HG02943 (cell line): ENCODE measurements at regions not wholly inside any gene's neighbourhood (a gene's known extent, or its start where the extent isn't known, plus 50 kb on each side); places are given as distances from the start of the nearest gene placed in this dataset.
"Not testable (repeated sequence)": the region's sequence is repeated elsewhere in the genome, so short reads cannot be mapped to it uniquely, and the experiment has no call there.

ENCODE experiments used
- ATAC-seq: cut with Tn5 transposase; IDR thresholded peaks from one replicate; pipeline ENCODE4 v1.9.1; 2021; ENCODE audit warnings: mild to moderate bottlenecking, low read depth, moderate library complexity; ENCODE audit not compliant: unreplicated experiment

- ATAC-seq: no peak
Measured at GRCh38 chr13:22749626-22750025, 431.2 kb upstream of the SGCG start.

- ATAC-seq: no peak
Measured at GRCh38 chr13:22757530-22758120, 423.2 kb upstream of the SGCG start.

GRCh38 chr13:22758245-22758644, 422.5 kb upstream of the SGCG start:
- no peak for ATAC-seq

GRCh38 chr13:22761709-22762108, 419.1 kb upstream of the SGCG start:
- no peak for ATAC-seq

- ATAC-seq: no peak
Measured at GRCh38 chr13:22765547-22765946, 415.2 kb upstream of the SGCG start.

- ATAC-seq: no peak
Measured at GRCh38 chr13:22770891-22771290, 409.9 kb upstream of the SGCG start.

- no peak for ATAC-seq
Measured at GRCh38 chr13:22773465-22773864, 407.3 kb upstream of the SGCG start.

- no peak for ATAC-seq
Measured at GRCh38 chr13:22776394-22777186, 404.2 kb upstream of the SGCG start.

- ATAC-seq: no peak
Measured at GRCh38 chr13:22777207-22777606, 403.6 kb upstream of the SGCG start.

GRCh38 chr13:22789027-22789593, 391.7 kb upstream of the SGCG start:
- no peak for ATAC-seq

GRCh38 chr13:22789916-22790315, 390.9 kb upstream of the SGCG start:
- ATAC-seq: no peak

- no peak for ATAC-seq
Measured at GRCh38 chr13:22793598-22794134, 387.1 kb upstream of the SGCG start.

- ATAC-seq: no peak
Measured at GRCh38 chr13:22800526-22801401, 380.0 kb upstream of the SGCG start.

- no peak for ATAC-seq
Measured at GRCh38 chr13:22801402-22802003, 379.3 kb upstream of the SGCG start.

- ATAC-seq: no peak
Measured at GRCh38 chr13:22812793-22813192, 368.0 kb upstream of the SGCG start.

- ATAC-seq: not testable (repeated sequence)
Measured at GRCh38 chr13:22813531-22814377, 367.0 kb upstream of the SGCG start.

- not testable (repeated sequence) for ATAC-seq
Measured at GRCh38 chr13:22814433-22814832, 366.3 kb upstream of the SGCG start.

GRCh38 chr13:22821589-22821988, 359.2 kb upstream of the SGCG start:
- ATAC-seq: no peak

- no peak for ATAC-seq
Measured at GRCh38 chr13:22825186-22825585, 355.6 kb upstream of the SGCG start.
